Spleen (tissue), 11 donors: ENCODE measurements at regions not wholly inside any gene's neighbourhood (a gene's known extent, or its start where the extent isn't known, plus 50 kb on each side); places are given as distances from the start of the nearest gene placed in this dataset.

ENCODE experiments used
- DNase-seq: peaks from one replicate; pipeline ENCODE4 v3.0.0-alpha.2; 2020
- H3K27ac ChIP-seq, 8 donors: fragments of 200-600 bp; sonication (generic) in 7 of 8; 1 replicate in 4 of 8; 2 replicates in 4 of 8; pipeline versions ENCODE4 v1.5.0 to v1.8.0; 2016 to 2021; ENCODE audit warnings: inconsistent platforms in 4 of 8, mild to moderate bottlenecking in 4 of 8, moderate library complexity in 1 of 8
- H3K27me3 ChIP-seq, 7 donors: fragments of 200-600 bp; sonication (generic) in 6 of 7; replicated peaks in 1 of 7; 1 replicate in 4 of 7; 2 replicates in 3 of 7; pipeline versions ENCODE4 v1.5.0 to v1.8.0; 2016 to 2021; ENCODE audit warnings: inconsistent platforms in 3 of 7, mild to moderate bottlenecking in 1 of 7
- H3K36me3 ChIP-seq, 6 donors: fragments of 200-600 bp; sonication (generic) in 5 of 6; 1 replicate in 4 of 6; 2 replicates in 2 of 6; pipeline versions ENCODE4 v1.5.0 to v1.8.0; 2016 to 2021; ENCODE audit warnings: inconsistent platforms in 2 of 6
- H3K4me1 ChIP-seq, 6 donors: fragments of 200-600 bp; sonication (generic) in 5 of 6; 1 replicate in 3 of 6; 2 replicates in 3 of 6; pipeline versions ENCODE4 v1.5.0 to v1.8.0; 2016 to 2021; ENCODE audit warnings: inconsistent platforms in 3 of 6
- H3K4me3 ChIP-seq, 8 donors: fragments of 200-600 bp; sonication (generic) in 7 of 8; 1 replicate in 4 of 8; 2 replicates in 4 of 8; pipeline versions ENCODE4 v1.5.0 to v1.8.0; 2016 to 2021; ENCODE audit warnings: inconsistent platforms in 4 of 8, mild to moderate bottlenecking in 4 of 8, moderate library complexity in 2 of 8
- H3K9me3 ChIP-seq, 8 donors: fragments of 200-600 bp; sonication (generic) in 7 of 8; 1 replicate in 4 of 8; 2 replicates in 4 of 8; pipeline versions ENCODE4 v1.5.0 to v1.8.0; 2016 to 2021; ENCODE audit warnings: inconsistent platforms in 4 of 8
- POLR2A ChIP-seq, 3 donors: fragments of 450-650 bp; IDR thresholded peaks; one replicate each; pipeline ENCODE4 v1.5.1; 2017; ENCODE audit warnings: antibody characterized with exemption in 3 of 3, mild to moderate bottlenecking in 1 of 3
- POLR2AphosphoS5 ChIP-seq, 3 donors: sonication (generic); formaldehyde crosslinking; IDR thresholded peaks; one replicate each; pipeline ENCODE4 v1.5.1; 2017; ENCODE audit warnings: antibody characterized with exemption in 3 of 3
- WGBS, 5 donors: extraction: QIAGEN DNeasy Blood & Tissue Kit in 3 of 5; methylation state at CpG; one replicate each; pipeline versions ENCODE4 v1.1.5 to v1.1.7; 2013 to 2018; 5-methylcytosine and 5-hydroxymethylcytosine counted together
- intact Hi-C: fragments of 100-400 bp; cut with DNase I; formaldehyde crosslinking; loops from one replicate; pipeline ENCODE4 v1.15.0; 2023; ENCODE audit warnings: low total_unique reads
- TF ChIP-seq, protein P1 (sequence below), 11 experiments: fragments of 200-600 bp in 7 of 11; fragments of 450-650 bp in 4 of 11; sonication (generic) in 4 of 11; IDR thresholded peaks in 8 of 11; conservative IDR thresholded peaks in 3 of 11; 1 replicate in 7 of 11; 2 replicates in 4 of 11; pipeline versions ENCODE4 v1.4.0 to v1.8.0; 2016 to 2021; ENCODE audit warnings: antibody characterized with exemption in 11 of 11, inconsistent platforms in 4 of 11, mild to moderate bottlenecking in 1 of 11
- donor health status: healthy with polysubstance abuse.
- donor health status: DM: no; HTN: no; CAD: no; lungs with moderate emphysema.
- donor health status: DM: no; HTN: no; CAD: no.
- donor health status: Bipolar disorder and iron deficiency.
- donor health status: healthy.
- donor health status: DM: no; HTN: no; CAD: no.
- donor health status: DM: yes; HTN: yes; CAD: no.

DNA sequence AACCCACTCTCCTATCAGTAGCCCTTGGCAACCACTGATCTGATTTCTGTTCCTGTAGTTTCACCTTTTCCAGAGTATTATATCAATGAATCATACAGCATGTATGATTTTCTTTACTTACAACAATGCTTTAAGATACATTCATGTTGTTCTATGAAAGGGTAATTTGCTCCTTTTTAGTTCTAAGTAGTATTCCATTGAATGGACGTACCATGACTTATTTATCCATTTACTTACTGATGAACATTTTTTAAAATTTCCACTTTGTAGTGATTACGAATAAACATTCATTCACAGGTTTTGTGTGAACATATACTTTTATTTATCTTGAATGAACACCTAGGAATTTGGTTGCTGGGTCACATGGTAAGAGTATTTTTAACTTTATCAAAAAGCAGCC is 620.8 kb downstream of the HTR1A start:
- TF ChIP-seq POLR2A (IDR thresholded peaks at IDR 0.05) (no peak), POLR2AphosphoS5 (IDR thresholded peaks at IDR 0.05) (no peak)
- TF ChIP-seq, protein P1, sequence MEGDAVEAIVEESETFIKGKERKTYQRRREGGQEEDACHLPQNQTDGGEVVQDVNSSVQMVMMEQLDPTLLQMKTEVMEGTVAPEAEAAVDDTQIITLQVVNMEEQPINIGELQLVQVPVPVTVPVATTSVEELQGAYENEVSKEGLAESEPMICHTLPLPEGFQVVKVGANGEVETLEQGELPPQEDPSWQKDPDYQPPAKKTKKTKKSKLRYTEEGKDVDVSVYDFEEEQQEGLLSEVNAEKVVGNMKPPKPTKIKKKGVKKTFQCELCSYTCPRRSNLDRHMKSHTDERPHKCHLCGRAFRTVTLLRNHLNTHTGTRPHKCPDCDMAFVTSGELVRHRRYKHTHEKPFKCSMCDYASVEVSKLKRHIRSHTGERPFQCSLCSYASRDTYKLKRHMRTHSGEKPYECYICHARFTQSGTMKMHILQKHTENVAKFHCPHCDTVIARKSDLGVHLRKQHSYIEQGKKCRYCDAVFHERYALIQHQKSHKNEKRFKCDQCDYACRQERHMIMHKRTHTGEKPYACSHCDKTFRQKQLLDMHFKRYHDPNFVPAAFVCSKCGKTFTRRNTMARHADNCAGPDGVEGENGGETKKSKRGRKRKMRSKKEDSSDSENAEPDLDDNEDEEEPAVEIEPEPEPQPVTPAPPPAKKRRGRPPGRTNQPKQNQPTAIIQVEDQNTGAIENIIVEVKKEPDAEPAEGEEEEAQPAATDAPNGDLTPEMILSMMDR (IDR thresholded peaks at IDR 0.05 in 8 of 11, conservative IDR thresholded peaks at IDR 0.05 in 3 of 11), result no peak
- Histone ChIP-seq H3K27ac (no peak overlapping the region), H3K27me3 (no peaks in the 10 kb centered on the region), H3K36me3 (no peaks in the 10 kb centered on the region), H3K4me1 (no peaks in the 10 kb centered on the region), H3K4me3 (no peak overlapping the region), H3K9me3 (peaks cover 0 to 18% (median 4%) of the 10 kb centered on the region in 8 donors)
- intact Hi-C loops, result no loop called here
- WGBS, 5 donors, result 76 to 87% (median 81%) methylated on average over 2 of the region's 2 CpGs
- DNase-seq, result no peak

DNA sequence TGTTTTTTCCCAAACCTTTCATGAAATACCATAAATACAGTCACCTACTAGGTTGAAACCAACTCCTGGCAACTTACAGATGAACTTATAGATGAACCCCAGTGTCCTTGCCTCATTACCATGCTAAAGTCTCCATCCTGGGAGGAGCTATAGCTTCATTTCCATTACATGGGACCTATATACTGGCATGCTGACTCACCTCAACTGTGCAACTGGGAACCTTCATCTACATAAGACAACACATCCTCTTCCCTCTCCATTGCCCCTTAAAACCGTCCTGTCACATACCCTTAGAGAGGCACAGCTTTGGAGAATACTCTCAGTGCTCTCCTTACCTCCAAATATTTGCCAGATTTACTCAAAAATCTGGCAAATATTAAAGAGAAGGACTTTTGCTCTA is 638.3 kb downstream of the HTR1A start:
- H3K4me1 ChIP-seq, result no peaks in the 10 kb centered on the region
- H3K9me3 ChIP-seq, result peaks cover 0 to 8% (median 0%) of the 10 kb centered on the region in 8 donors
- no peak overlapping the region for H3K27ac ChIP-seq
- H3K36me3 ChIP-seq, result no peaks in the 10 kb centered on the region
- intact Hi-C loops, result no loop called here
- no peak overlapping the region for H3K4me3 ChIP-seq
- no peak for DNase-seq
- no peaks in the 10 kb centered on the region for H3K27me3 ChIP-seq
- TF ChIP-seq, protein P1 (IDR thresholded peaks at IDR 0.05 in 8 of 11, conservative IDR thresholded peaks at IDR 0.05 in 3 of 11), result no peak
- TF ChIP-seq POLR2AphosphoS5 (IDR thresholded peaks at IDR 0.05) (no peak), POLR2A (IDR thresholded peaks at IDR 0.05) (no peak)
- 33 to 55% (median 45%) methylated on average over 1 of the region's 1 CpG for WGBS, 5 donors

DNA sequence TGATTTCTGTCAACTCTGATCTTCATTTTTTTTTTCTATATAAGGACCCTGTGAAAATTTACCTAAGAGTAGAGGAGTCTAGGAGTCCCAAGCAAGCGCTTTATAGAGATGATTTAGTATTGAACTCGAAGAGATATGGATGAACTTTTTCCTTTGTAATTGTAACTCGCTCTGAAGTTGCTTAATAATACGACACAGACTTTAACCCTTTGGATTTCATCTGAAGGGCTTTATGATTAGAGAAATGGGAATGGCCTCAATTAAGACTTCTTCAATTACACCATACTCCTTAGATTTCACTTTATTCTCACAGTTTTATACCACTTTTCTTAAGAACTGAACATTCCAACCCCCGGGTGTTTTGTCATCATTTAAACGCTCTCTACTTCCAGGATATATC is 647.7 kb downstream of the HTR1A start:
- Histone ChIP-seq H3K4me3 (no peak overlapping the region), H3K4me1 (no peaks in the 10 kb centered on the region), H3K9me3 (peaks cover 0 to 10% (median 0%) of the 10 kb centered on the region in 8 donors), H3K36me3 (no peaks in the 10 kb centered on the region), H3K27me3 (no peaks in the 10 kb centered on the region), H3K27ac (no peak overlapping the region)
- TF ChIP-seq POLR2AphosphoS5 (IDR thresholded peaks at IDR 0.05) (no peak), POLR2A (IDR thresholded peaks at IDR 0.05) (no peak)
- TF ChIP-seq, protein P1 (IDR thresholded peaks at IDR 0.05 in 8 of 11, conservative IDR thresholded peaks at IDR 0.05 in 3 of 11), result no peak
- WGBS, 5 donors, result 75 to 83% (median 79%) methylated on average over 6 of the region's 6 CpGs
- intact Hi-C loops, result no loop called here
- no peak for DNase-seq

DNA sequence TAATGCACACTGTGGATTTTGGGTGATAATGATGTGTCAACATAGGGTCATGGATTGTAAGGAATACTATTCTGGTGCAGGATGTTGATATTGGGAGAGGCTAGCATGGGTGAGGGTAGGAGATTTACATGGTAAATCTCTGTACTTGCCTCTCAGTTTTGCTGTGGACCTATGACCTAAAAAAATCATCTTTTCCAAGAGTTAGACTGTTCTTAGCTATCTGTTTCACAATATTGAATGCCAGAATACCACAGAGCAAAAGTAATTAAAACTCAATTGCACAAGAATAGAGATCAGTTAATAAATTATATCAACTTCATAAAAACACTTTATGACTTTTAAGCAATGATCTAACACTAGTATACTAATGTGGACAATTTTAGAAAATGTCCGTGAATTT is 651.6 kb downstream of the HTR1A start:
- 79 to 90% (median 83%) methylated on average over 1 of the region's 1 CpG for WGBS, 5 donors
- Histone ChIP-seq H3K27ac (no peak overlapping the region), H3K9me3 (peaks cover 0 to under 1% (median 0%) of the 10 kb centered on the region in 8 donors), H3K27me3 (no peaks in the 10 kb centered on the region), H3K36me3 (no peaks in the 10 kb centered on the region), H3K4me3 (no peak overlapping the region), H3K4me1 (no peaks in the 10 kb centered on the region)
- no peak for TF ChIP-seq POLR2AphosphoS5 (IDR thresholded peaks at IDR 0.05)
- TF ChIP-seq, protein P1 (IDR thresholded peaks at IDR 0.05 in 8 of 11, conservative IDR thresholded peaks at IDR 0.05 in 3 of 11), result no peak
- no peak for TF ChIP-seq POLR2A (IDR thresholded peaks at IDR 0.05)
- intact Hi-C loops, result no loop called here
- DNase-seq, result no peak
